Thymus (tissue), 11 donors: ENCODE measurements at regions not wholly inside any gene's neighbourhood (a gene's known extent, or its start where the extent isn't known, plus 50 kb on each side); places are given as distances from the start of the nearest gene placed in this dataset.
A peak's percentile ranks its signal among the peaks of the same experiment; 100 is the strongest.

Experiments used
- DNase-seq, 9 donors: peaks; one replicate each; pipeline ENCODE4 v3.0.0-alpha.2; 2013; ENCODE audit warnings: low spot score in 9 of 9, low read depth in 6 of 9, missing footprints in 1 of 9
- H3K27ac ChIP-seq, 2 donors: one replicate each; pipeline ENCODE4 v1.5.1; 2013; ENCODE audit warnings: control low read depth in 1 of 2, low read depth in 1 of 2, low read length in 1 of 2, mild to moderate bottlenecking in 1 of 2, moderate library complexity in 1 of 2
- H3K27me3 ChIP-seq, 2 donors: one replicate each; pipeline ENCODE4 v1.5.1; 2013; ENCODE audit warnings: low read length in 1 of 2; ENCODE audit not compliant: control insufficient read depth in 2 of 2, insufficient read depth in 1 of 2
- H3K36me3 ChIP-seq, 2 donors: one replicate each; pipeline ENCODE4 v1.5.1; 2013; ENCODE audit warnings: low read length in 1 of 2, mild to moderate bottlenecking in 1 of 2, moderate library complexity in 1 of 2; ENCODE audit not compliant: control insufficient read depth in 2 of 2, insufficient read depth in 2 of 2
- H3K4me1 ChIP-seq, 2 donors: one replicate each; pipeline ENCODE4 v1.5.1; 2013; ENCODE audit warnings: low read length in 2 of 2; ENCODE audit not compliant: control insufficient read depth in 2 of 2, insufficient read depth in 2 of 2
- H3K4me3 ChIP-seq, 2 donors: one replicate each; pipeline ENCODE4 v1.5.1; 2013; ENCODE audit warnings: low read length in 2 of 2, control low read depth in 1 of 2, mild to moderate bottlenecking in 1 of 2
- H3K9me3 ChIP-seq, 2 donors: one replicate each; pipeline ENCODE4 v1.5.1; 2013; ENCODE audit warnings: low read length in 1 of 2, mild to moderate bottlenecking in 1 of 2; ENCODE audit not compliant: control insufficient read depth in 2 of 2, insufficient read depth in 1 of 2
- WGBS: extraction: QIAGEN DNeasy Blood & Tissue Kit; methylation state at CpG from one replicate; pipeline ENCODE4 v1.1.7; 2013; 5-methylcytosine and 5-hydroxymethylcytosine counted together
- donor health status: healthy.

- no peaks in the 10 kb centered on the region for H3K27me3 ChIP-seq
- H3K4me3 ChIP-seq = no peak overlapping the region
- DNase-seq = no peak
- no peak overlapping the region for H3K27ac ChIP-seq
- H3K9me3 ChIP-seq = no peaks in the 10 kb centered on the region
- no peaks in the 10 kb centered on the region for H3K4me1 ChIP-seq
- WGBS = 59% methylated on average over 1 of the region's 1 CpG
- H3K36me3 ChIP-seq = no peaks in the 10 kb centered on the region
These were observed 67.0 kb upstream of the RPS6KA3 start for GRCh38 chrX:20333672-20334071.

GRCh38 chrX:20330545-20330944, 63.8 kb upstream of the RPS6KA3 start:
- Histone ChIP-seq H3K9me3 (no peaks in the 10 kb centered on the region), H3K27ac (no peak overlapping the region), H3K4me3 (no peak overlapping the region), H3K36me3 (no peaks in the 10 kb centered on the region), H3K4me1 (no peaks in the 10 kb centered on the region), H3K27me3 (no peaks in the 10 kb centered on the region)
- 97% methylated on average over 2 of the region's 2 CpGs for WGBS
- DNase-seq = no peak

- H3K27me3 ChIP-seq = no peaks in the 10 kb centered on the region
- no peak overlapping the region for H3K27ac ChIP-seq
- no peaks in the 10 kb centered on the region for H3K36me3 ChIP-seq
- no peaks in the 10 kb centered on the region for H3K4me1 ChIP-seq
- WGBS = 97% methylated on average over 3 of the region's 3 CpGs
- no peaks in the 10 kb centered on the region for H3K9me3 ChIP-seq
- no peak overlapping the region for H3K4me3 ChIP-seq
- no peak for DNase-seq
These were observed 62.7 kb upstream of the RPS6KA3 start for GRCh38 chrX:20329435-20329834.

- 97% methylated on average over 6 of the region's 6 CpGs for WGBS
- H3K36me3 ChIP-seq = no peaks in the 10 kb centered on the region
- no peak for DNase-seq
- H3K9me3 ChIP-seq = no peaks in the 10 kb centered on the region
- H3K4me1 ChIP-seq = peaks cover 0 to 7% of the 10 kb centered on the region in 2 donors
- no peak overlapping the region for H3K27ac ChIP-seq
- no peaks in the 10 kb centered on the region for H3K27me3 ChIP-seq
- no peak overlapping the region for H3K4me3 ChIP-seq
These were observed 59.2 kb upstream of the RPS6KA3 start for GRCh38 chrX:20325786-20326388.

- Histone ChIP-seq H3K27ac (no peak overlapping the region), H3K4me3 (no peak overlapping the region), H3K9me3 (no peaks in the 10 kb centered on the region), H3K27me3 (no peaks in the 10 kb centered on the region), H3K36me3 (no peaks in the 10 kb centered on the region), H3K4me1 (peaks cover 0 to 8% of the 10 kb centered on the region in 2 donors)
- DNase-seq = no peak
- 96% methylated on average over 5 of the region's 5 CpGs for WGBS
These were observed 56.2 kb upstream of the RPS6KA3 start for GRCh38 chrX:20322887-20323286.

GRCh38 chrX:20320461-20321159, 53.9 kb upstream of the RPS6KA3 start:
- no peaks in the 10 kb centered on the region for H3K9me3 ChIP-seq
- H3K36me3 ChIP-seq = no peaks in the 10 kb centered on the region
- peak in 4 of 9 donors; percentile 16 to 66 (median 30) for DNase-seq
- H3K4me1 ChIP-seq = peaks cover 0 to 8% of the 10 kb centered on the region in 2 donors
- WGBS = 33% methylated on average over 12 of the region's 12 CpGs
- peak overlapping the region in 1 of 2 donors; percentile 11 for H3K27ac ChIP-seq
- H3K4me3 ChIP-seq = no peak overlapping the region
- no peaks in the 10 kb centered on the region for H3K27me3 ChIP-seq

GRCh38 chrX:20319054-20319453, 52.3 kb upstream of the RPS6KA3 start:
- no peak overlapping the region for H3K4me3 ChIP-seq
- H3K4me1 ChIP-seq = peaks cover 0 to 11% of the 10 kb centered on the region in 2 donors
- H3K27ac ChIP-seq = no peak overlapping the region
- DNase-seq = no peak
- H3K27me3 ChIP-seq = no peaks in the 10 kb centered on the region
- no peaks in the 10 kb centered on the region for H3K36me3 ChIP-seq
- no peaks in the 10 kb centered on the region for H3K9me3 ChIP-seq
- 99% methylated on average over 4 of the region's 4 CpGs for WGBS

GRCh38 chrX:20317873-20318272, 51.2 kb upstream of the RPS6KA3 start:
- DNase-seq = no peak
- peaks cover 0 to 13% of the 10 kb centered on the region in 2 donors for H3K4me1 ChIP-seq
- no peaks in the 10 kb centered on the region for H3K9me3 ChIP-seq
- no peak overlapping the region for H3K27ac ChIP-seq
- H3K27me3 ChIP-seq = no peaks in the 10 kb centered on the region
- WGBS = 97% methylated on average over 5 of the region's 5 CpGs
- H3K4me3 ChIP-seq = no peak overlapping the region
- no peaks in the 10 kb centered on the region for H3K36me3 ChIP-seq
